GM13976 (cell line): ENCODE measurements at regions not wholly inside any gene's neighbourhood (a gene's known extent, or its start where the extent isn't known, plus 50 kb on each side); places are given as distances from the start of the nearest gene placed in this dataset.

Experiments used
- DNase-seq: peaks from one replicate; pipeline ENCODE4 v3.0.0; 2012; ENCODE audit warnings: low spot score
- CTCF ChIP-seq: IDR thresholded peaks from 2 replicates; pipeline ENCODE4 v1.5.1; 2012; ENCODE audit warnings: borderline replicate concordance, mild to moderate bottlenecking; ENCODE audit not compliant: insufficient read depth; ENCODE audit errors: extremely low read depth, missing control alignments, control extremely low read depth
- in situ Hi-C: fragments of 300-500 bp; cut with MboI; formaldehyde crosslinking; loops from one replicate; pipeline ENCODE4 v1.12.0; 2022; ENCODE audit warnings: low sequenced_read_pairs, mixed read lengths, inconsistent platforms; ENCODE audit not compliant: unreplicated experiment

GRCh38 chr14:54152351-54152750 is 195.7 kb upstream of the BMP4 start:
- in situ Hi-C loops: no loop called here
- DNase-seq: no peak
- TF ChIP-seq CTCF: no peak

GRCh38 chr14:54166049-54166950 is 209.7 kb upstream of the BMP4 start:
- DNase-seq: no peak
- in situ Hi-C loops: no loop called here
- no peak for TF ChIP-seq CTCF

- in situ Hi-C loops: no loop called here
- no peak for DNase-seq
- TF ChIP-seq CTCF: no peak
Observed at GRCh38 chr14:54168489-54168888, 211.9 kb upstream of the BMP4 start.

GRCh38 chr14:54169254-54169924 is 212.8 kb upstream of the BMP4 start:
- in situ Hi-C loops: no loop called here

GRCh38 chr14:54170301-54170700 is 213.7 kb upstream of the BMP4 start:
- no peak for DNase-seq
- TF ChIP-seq CTCF: no peak
- in situ Hi-C loops: loop anchor here (10.0 kb wide), 1 partner anchor 636 kb away; no protein-coding TSS in a partner anchor

More at GRCh38 chr14:54169254-54169924, 212.8 kb upstream of the BMP4 start:
- no peak for DNase-seq
- TF ChIP-seq CTCF: no peak

- DNase-seq: no peak
- TF ChIP-seq CTCF: no peak
- in situ Hi-C loops: loop anchor here (10.0 kb wide), 1 partner anchor 637 kb away; no protein-coding TSS in a partner anchor
Observed at GRCh38 chr14:54172114-54172513, 215.5 kb upstream of the BMP4 start.
